ENCODE measurements at regions not wholly inside any gene's neighbourhood (a gene's known extent, or its start where the extent isn't known, plus 50 kb on each side); places are given as distances from the start of the nearest gene placed in this dataset.
A peak's percentile ranks its signal among the peaks of the same experiment; 100 is the strongest.
"Not testable (repeated sequence)": the region's sequence is repeated elsewhere in the genome, so short reads cannot be mapped to it uniquely, and the experiment has no call there.

GRCh38 chr2:63740020-63740419 is 101.7 kb upstream of the UGP2 start:
- DNase-seq (ENCODE audit: low spot score) = no peak

GRCh38 chr2:63740943-63741342 is 100.8 kb upstream of the UGP2 start:
- no peak for DNase-seq (ENCODE audit: low spot score)

GRCh38 chr2:63741884-63742579 is 99.7 kb upstream of the UGP2 start:
- no peak for DNase-seq (ENCODE audit: low spot score)

- DNase-seq (ENCODE audit: low spot score) = no peak
Measured at GRCh38 chr2:63742580-63742976, 99.1 kb upstream of the UGP2 start.

GRCh38 chr2:63743170-63743981 is 98.3 kb upstream of the UGP2 start:
- DNase-seq (ENCODE audit: low spot score) = no peak

- DNase-seq (ENCODE audit: low spot score) = no peak
Measured at GRCh38 chr2:63743982-63744966, 97.4 kb upstream of the UGP2 start.

GRCh38 chr2:63746548-63746947 is 95.1 kb upstream of the UGP2 start:
- not testable (repeated sequence) for DNase-seq (ENCODE audit: low spot score)

GRCh38 chr2:63751901-63752300 is 89.8 kb upstream of the UGP2 start:
- DNase-seq (ENCODE audit: low spot score) = no peak

- no peak for DNase-seq (ENCODE audit: low spot score)
Measured at GRCh38 chr2:63755216-63755615, 86.5 kb upstream of the UGP2 start.

- DNase-seq (ENCODE audit: low spot score) = no peak
Measured at GRCh38 chr2:63755965-63756364, 85.7 kb upstream of the UGP2 start.

- DNase-seq (ENCODE audit: low spot score) = peak; percentile 37
Measured at GRCh38 chr2:63763391-63763941, 78.2 kb upstream of the UGP2 start.

GRCh38 chr2:63764630-63765029 is 77.1 kb upstream of the UGP2 start:
- DNase-seq (ENCODE audit: low spot score) = no peak

GRCh38 chr2:63765117-63765516 is 76.6 kb upstream of the UGP2 start:
- no peak for DNase-seq (ENCODE audit: low spot score)

- no peak for DNase-seq (ENCODE audit: low spot score)
Measured at GRCh38 chr2:63767307-63767706, 74.4 kb upstream of the UGP2 start.

GRCh38 chr2:63768051-63768450 is 73.6 kb upstream of the UGP2 start:
- no peak for DNase-seq (ENCODE audit: low spot score)

- no peak for DNase-seq (ENCODE audit: low spot score)
Measured at GRCh38 chr2:63769915-63770314, 71.8 kb upstream of the UGP2 start.

- no peak for DNase-seq (ENCODE audit: low spot score)
Measured at GRCh38 chr2:63772061-63772460, 69.6 kb upstream of the UGP2 start.

- no peak for DNase-seq (ENCODE audit: low spot score)
Measured at GRCh38 chr2:63775191-63775590, 66.5 kb upstream of the UGP2 start.

GRCh38 chr2:63776382-63776781 is 65.3 kb upstream of the UGP2 start:
- no peak for DNase-seq (ENCODE audit: low spot score)

GRCh38 chr2:63777816-63778215 is 63.9 kb upstream of the UGP2 start:
- no peak for DNase-seq (ENCODE audit: low spot score)

- DNase-seq (ENCODE audit: low spot score) = no peak
Measured at GRCh38 chr2:63778391-63778790, 63.3 kb upstream of the UGP2 start.

GRCh38 chr2:63780518-63781155 is 61.1 kb upstream of the UGP2 start:
- no peak for DNase-seq (ENCODE audit: low spot score)

Measured in hepatic stellate cell (primary cell).